ENCODE measurements at regions not wholly inside any gene's neighbourhood (a gene's known extent, or its start where the extent isn't known, plus 50 kb on each side); places are given as distances from the start of the nearest gene placed in this dataset.

DNA sequence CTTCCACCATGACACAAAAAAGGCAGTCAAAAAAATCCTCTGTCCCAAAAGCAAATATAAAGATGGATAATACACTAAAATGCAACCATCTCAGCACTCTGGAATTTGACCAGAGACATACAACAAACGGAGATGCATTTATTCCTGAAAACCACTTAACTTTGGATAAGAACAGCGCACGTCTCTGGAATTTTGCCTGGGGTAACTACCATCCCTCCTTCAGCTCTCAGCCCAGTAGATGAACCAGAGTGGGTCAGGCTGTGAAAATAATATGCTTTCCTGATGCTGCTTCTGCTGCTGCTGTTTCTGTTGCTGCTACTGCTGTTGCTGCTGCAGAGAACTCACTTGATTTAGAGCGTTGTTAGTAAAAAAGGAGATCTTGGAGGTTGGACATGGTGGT lies 133.8 kb upstream of the ACVR2A start:
- no peak for DNase-seq (ENCODE audit: low read depth, low spot score)

DNA sequence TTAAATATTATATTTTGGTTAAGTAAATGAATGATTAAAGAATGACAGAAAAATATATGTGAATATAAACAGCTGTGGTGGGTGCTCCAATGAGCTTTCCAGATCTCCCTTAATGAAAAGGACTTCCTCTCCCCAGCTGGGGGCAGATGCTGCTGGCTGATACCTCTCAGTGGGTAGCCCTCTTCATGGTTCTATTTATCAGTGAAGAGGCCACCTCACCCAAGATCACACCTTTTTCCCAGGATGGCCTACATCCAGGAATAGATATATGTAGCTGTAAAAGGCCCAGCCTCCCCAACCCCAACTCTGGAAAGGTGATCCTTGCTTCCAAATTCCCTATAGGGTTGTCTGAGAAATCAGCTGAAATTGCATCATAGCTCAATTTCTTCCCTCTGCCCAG lies 135.2 kb upstream of the ACVR2A start:
- no peak for DNase-seq (ENCODE audit: low read depth, low spot score)

DNA sequence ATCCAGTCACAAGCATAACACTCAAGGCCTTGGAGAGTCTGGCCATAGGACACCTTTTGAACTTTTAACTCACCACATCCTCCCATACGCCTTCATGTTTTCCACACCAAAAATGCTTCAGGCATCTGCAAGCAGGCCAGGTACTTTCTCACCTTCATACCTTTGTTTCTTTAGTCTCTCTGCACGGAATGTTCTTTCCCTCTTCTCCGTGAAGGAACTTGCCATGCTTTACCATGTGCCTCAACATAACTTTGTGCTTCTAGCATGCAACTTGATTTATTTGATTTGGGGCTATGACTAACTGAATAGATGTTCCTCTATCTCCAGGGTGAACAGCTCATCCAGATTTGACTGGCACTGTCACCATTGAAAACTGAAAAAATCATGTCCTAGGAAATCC lies 141.7 kb upstream of the ACVR2A start:
- no peak for DNase-seq (ENCODE audit: low read depth, low spot score)

DNA sequence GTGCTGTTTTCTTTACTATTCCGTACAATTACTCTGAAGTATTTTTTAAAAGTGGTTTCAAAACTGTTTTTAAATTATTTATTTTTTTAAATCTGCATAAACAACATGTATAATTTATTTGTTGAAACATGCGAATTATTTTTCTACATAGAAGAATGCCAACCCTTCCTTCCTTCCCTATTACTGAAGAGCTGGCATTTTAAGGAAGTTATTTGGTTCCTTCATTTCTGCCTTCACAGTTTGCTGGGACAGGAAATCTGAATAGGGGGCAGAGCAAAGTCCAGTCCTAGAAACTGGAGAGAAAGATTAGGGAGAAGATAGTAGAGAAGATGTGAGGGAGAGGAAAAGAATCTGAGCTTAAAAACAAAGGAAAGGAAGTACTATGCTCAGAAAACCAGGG lies 146.7 kb upstream of the ACVR2A start:
- no peak for DNase-seq (ENCODE audit: low read depth, low spot score)

DNA sequence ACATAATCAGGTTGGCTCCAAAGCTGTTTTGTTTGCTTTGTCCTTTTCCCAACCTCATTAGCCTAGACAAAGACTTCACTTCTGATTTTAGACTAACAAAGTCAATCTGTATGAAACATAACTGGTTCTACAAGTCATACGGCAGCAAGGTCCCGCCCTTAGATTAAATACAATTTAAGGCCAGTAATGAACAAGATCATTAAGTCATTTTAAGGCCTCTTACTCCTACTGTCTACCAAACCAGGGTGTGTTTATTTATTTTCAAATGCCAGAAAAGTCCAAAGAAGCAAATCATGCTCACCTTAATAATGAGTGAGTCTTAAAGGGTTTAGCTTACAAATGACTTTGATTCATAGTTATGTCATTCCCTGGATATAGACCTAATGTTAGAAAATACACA lies 148.4 kb upstream of the ACVR2A start:
- no peak for DNase-seq (ENCODE audit: low read depth, low spot score)

- no peak for DNase-seq (ENCODE audit: low read depth, low spot score)
Measured at GRCh38 chr2:147689220-147689909, 155.5 kb upstream of the ACVR2A start.

DNA sequence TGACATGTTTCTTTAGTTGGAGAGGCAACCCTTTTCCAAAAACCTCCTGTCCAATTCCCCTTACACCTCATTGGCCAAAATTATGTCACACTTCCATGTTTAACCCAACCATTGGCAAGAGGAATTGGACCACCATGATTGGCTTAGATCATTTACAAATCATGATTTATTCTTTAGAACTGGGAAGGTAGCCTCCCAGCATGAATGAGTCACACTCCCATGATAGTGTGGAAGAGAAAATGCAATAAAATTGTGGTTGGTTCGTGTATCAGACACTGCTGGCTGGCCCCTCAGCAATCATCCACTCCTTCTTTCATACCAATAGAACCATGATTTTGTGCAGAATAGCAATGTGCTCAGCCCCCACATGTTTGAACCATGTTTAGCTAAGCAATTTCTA lies 156.6 kb upstream of the ACVR2A start:
- no peak for DNase-seq (ENCODE audit: low read depth, low spot score)

DNA sequence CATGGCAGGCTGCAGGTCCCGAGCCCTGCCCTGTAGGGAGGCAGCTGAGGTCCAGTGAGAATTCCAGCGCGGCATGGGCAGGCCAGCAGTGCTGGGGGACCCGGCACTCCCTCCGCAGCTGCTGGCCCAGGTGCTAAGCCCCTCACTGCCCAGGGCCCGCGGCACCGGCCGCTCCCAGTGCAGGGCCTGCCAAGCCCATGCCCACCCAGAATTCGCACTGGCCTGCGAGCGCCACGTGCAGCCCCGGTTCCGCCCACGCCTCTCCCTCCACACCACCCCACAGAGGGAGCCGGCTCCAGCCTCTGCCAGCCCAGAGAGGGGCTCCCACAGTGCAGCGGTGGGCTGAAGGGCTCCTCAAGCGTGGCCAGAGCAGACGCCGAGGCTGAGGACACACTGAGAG lies 158.5 kb upstream of the ACVR2A start:
- DNase-seq (ENCODE audit: low read depth, low spot score) = no peak

GRCh38 chr2:147684903-147685302 lies 159.9 kb upstream of the ACVR2A start:
- no peak for DNase-seq (ENCODE audit: low read depth, low spot score)

GRCh38 chr2:147683380-147683779 lies 161.4 kb upstream of the ACVR2A start:
- DNase-seq (ENCODE audit: low read depth, low spot score) = no peak

DNA sequence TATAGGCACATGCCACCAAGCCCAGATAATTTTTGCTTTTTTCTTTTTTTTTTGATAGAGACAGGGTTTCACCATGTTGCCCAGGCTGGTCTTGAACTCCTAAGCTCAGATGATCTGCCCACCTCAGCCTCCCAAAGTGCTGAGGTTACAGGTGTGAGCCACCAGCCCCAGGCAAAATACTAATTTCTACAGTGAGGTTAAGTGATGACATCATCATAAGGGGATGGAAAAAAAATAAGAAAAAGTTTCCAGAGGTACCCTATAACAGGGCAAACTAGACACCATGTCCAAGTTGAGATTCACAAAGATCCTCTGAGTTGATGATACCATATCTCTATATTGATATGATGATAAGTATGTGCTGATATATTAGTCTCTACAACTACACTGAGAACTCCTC lies 163.7 kb upstream of the ACVR2A start:
- DNase-seq (ENCODE audit: low read depth, low spot score) = no peak

DNA sequence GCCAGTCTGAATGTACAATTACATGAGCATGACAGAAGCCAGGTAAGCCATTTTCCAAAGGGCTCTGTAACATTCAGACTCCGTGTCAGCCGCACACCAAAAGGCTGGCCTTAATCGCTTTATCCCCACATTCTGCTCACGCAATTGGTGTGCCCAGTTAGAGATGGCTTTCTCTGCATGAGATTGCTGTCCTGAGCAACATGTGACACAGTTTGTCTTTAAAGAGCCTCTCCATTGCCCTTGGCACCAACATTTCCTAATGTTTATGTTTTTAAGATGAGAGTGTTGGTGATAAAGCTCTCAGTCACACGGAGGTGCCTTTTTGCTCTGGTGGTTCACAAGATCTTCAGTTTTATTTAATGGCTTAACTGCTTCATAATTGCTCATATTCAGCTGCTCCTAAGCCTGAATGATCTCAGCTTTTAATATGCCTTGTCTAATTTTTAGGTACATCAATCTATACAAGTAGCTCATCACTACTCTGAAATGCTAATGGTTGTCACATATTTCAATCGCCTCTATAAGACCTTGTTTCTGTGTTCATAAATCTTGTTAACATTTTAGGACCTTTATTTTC lies 164.8 kb upstream of the ACVR2A start:
- DNase-seq (ENCODE audit: low read depth, low spot score) = no peak

- no peak for DNase-seq (ENCODE audit: low read depth, low spot score)
Measured at GRCh38 chr2:147679191-147679954, 165.5 kb upstream of the ACVR2A start.

DNA sequence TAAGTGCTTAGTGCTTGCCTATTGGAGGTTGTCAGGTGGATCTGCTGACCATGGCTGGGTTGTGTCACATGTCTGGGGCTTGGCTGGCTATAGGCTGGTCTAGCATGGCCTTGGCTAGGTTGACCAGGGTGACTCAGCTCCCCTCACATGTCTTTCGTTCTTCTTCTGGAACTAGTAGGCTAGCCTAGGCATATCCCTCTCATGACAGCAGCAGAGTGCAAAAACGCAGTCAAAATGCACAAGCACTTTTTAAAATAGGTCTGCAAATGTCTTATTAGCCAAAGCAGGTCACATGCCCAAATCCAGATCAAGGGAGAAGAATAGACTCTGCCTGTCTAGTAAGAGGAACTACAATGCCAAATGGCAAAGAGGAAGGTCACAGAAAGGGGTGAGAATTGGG lies 179.7 kb upstream of the ACVR2A start:
- DNase-seq (ENCODE audit: low read depth, low spot score) = no peak

- DNase-seq (ENCODE audit: low read depth, low spot score) = no peak
Measured at GRCh38 chr2:147663962-147664361, 180.9 kb upstream of the ACVR2A start.

GRCh38 chr2:147663153-147663961 lies 181.5 kb upstream of the ACVR2A start:
- DNase-seq (ENCODE audit: low read depth, low spot score) = no peak

DNA sequence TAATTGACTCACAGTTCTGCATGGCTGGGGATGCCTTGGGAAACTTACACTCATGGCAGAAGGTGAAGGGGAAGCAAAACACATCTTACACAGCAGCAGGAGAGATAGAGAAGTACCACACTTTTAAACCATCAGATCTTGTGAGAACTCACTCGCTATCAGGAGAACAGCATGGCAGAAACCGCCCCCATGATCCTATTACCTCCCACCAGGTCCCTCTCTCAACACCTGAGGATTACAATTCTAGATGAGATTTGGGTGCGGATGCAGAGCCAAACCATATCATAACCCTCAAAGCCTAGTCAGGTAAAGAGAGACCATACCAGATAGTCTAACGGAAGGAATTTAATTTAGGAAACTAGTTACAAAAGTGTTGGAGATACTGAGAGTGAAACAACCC lies 182.6 kb upstream of the ACVR2A start:
- DNase-seq (ENCODE audit: low read depth, low spot score) = no peak

GRCh38 chr2:147660680-147661079 lies 184.1 kb upstream of the ACVR2A start:
- no peak for DNase-seq (ENCODE audit: low read depth, low spot score)

DNA sequence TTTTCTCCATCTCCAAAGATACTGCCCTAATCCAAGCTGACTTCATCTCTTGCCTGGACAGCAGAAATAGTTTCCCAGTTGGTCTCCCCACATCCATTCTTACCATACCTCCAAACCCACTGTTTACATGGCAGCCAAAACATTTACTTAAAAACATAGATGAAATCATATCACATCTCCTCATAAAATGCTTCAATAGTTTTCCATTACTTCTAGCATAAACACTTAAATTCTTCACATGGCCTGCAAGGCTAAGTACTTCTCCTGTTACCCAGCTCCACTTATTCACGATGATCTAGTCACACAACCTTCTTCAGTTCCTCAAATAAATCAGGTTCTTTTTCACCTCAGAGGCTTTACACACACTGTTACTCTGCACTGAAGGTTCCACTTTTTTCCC lies 185.8 kb upstream of the ACVR2A start:
- no peak for DNase-seq (ENCODE audit: low read depth, low spot score)

DNA sequence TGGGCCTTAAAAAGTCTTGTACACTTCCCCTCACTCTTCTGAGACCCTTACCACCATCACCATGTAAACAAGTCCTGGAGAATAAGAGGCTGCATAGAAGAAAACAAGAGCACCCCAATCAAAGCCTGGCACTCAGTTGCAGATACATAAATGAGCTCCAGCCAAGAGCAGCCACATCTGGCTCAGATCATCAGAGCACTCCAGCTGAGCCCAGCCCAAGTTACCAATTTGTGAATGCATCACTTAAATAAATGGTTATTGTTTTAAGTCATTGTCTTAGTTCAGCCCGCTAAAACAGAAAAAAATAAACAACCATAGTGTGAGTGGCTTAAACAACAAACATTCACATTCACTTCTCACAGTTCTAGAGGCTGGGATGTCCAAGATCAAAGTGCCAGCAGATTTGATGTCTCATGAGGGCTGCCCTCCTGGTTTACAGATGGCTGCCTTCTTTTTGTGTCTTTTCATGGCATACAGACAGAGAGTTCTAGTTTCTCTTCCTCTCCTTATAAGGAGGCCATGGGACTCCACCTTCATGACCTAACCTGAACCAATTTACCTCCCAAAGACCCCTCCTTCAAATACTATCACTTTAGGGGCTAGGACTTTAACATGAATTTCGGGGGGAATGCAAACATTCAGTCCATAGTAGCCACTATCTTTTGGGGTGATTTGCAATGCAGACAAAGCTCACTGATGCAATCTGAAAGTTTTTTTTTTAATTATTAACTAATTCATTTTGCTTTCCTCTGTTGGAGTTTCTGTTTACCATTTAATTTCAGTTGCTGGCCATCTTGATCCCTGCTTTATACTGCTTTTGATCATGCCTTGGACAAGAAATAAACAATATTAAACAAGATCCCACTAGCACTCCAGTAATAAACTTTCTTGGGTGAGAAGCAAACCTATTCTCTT lies 187.5 kb upstream of the ACVR2A start:
- DNase-seq (ENCODE audit: low read depth, low spot score) = no peak

DNA sequence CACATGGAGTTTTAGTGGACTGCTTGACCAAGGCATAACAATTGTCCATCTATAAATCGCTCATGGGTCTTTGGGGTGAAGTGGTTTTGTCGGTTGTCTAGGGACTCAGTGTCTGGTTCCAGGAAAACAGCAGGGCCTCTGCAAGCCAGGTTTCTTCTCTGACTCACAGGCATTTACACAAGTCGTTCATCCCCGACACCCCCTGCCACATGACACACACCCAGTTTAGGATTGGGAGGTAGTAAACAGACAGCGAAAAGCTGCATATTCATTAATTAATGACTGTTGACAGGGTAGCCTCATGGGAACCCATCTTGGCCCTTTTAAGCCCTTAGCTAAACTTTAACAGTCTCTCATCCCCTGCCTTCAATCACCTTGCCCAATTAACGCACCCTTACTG lies 194.8 kb upstream of the ACVR2A start:
- DNase-seq (ENCODE audit: low read depth, low spot score) = no peak
